GM23248 (cell line): ENCODE measurements at regions not wholly inside any gene's neighbourhood (a gene's known extent, or its start where the extent isn't known, plus 50 kb on each side); places are given as distances from the start of the nearest gene placed in this dataset.

Source experiments
- DNase-seq: peaks from one replicate; pipeline ENCODE4 v3.0.0-alpha.2; 2015
- H2AFZ ChIP-seq: fragments of 200-600 bp; sonication (generic); 2 replicates; pipeline ENCODE4 v1.6.1; 2016; ENCODE audit warnings: antibody characterized with exemption
- H3F3A ChIP-seq: fragments of 200-600 bp; sonication (generic); 2 replicates; pipeline ENCODE4 v1.6.1; 2016; ENCODE audit warnings: mild to moderate bottlenecking, antibody characterized with exemption, mixed run types; ENCODE audit not compliant: insufficient read depth
- H3K27ac ChIP-seq: fragments of 200-600 bp; sonication (generic); 2 replicates; pipeline ENCODE4 v1.5.1; 2016; ENCODE audit warnings: mild to moderate bottlenecking
- H3K27me3 ChIP-seq: fragments of 200-600 bp; sonication (generic); replicated peaks from 2 replicates; pipeline ENCODE4 v1.6.1; 2016; ENCODE audit warnings: mild to moderate bottlenecking; ENCODE audit not compliant: insufficient read depth
- H3K36me3 ChIP-seq: fragments of 200-600 bp; sonication (generic); 2 replicates; pipeline ENCODE4 v1.6.1; 2016; ENCODE audit warnings: low read depth, mild to moderate bottlenecking
- H3K4me1 ChIP-seq: fragments of 200-600 bp; sonication (generic); 2 replicates; pipeline ENCODE4 v1.6.1; 2016; ENCODE audit warnings: mild to moderate bottlenecking; ENCODE audit not compliant: insufficient read depth
- H3K4me2 ChIP-seq: fragments of 200-600 bp; sonication (generic); one replicate; pipeline ENCODE4 v1.6.1; 2016; ENCODE audit warnings: mild to moderate bottlenecking; ENCODE audit not compliant: unreplicated experiment
- H3K4me3 ChIP-seq: fragments of 200-600 bp; sonication (generic); 2 replicates; pipeline ENCODE4 v1.5.1; 2016; ENCODE audit warnings: mild to moderate bottlenecking
- H3K79me2 ChIP-seq: fragments of 200-600 bp; sonication (generic); 2 replicates; pipeline ENCODE4 v1.6.1; 2016; ENCODE audit warnings: mild to moderate bottlenecking; ENCODE audit not compliant: insufficient read depth
- H3K9ac ChIP-seq: fragments of 200-600 bp; sonication (generic); 2 replicates; pipeline ENCODE4 v1.6.1; 2016; ENCODE audit warnings: mild to moderate bottlenecking
- H3K9me2 ChIP-seq: fragments of 200-600 bp; sonication (generic); 2 replicates; pipeline ENCODE4 v1.6.1; 2016; ENCODE audit warnings: mixed run types, mild to moderate bottlenecking, moderate library complexity; ENCODE audit not compliant: insufficient read depth
- H3K9me3 ChIP-seq: fragments of 200-600 bp; sonication (generic); one replicate; pipeline ENCODE4 v1.6.1; 2017; ENCODE audit warnings: low read depth
- H4K20me1 ChIP-seq: fragments of 200-600 bp; sonication (generic); 2 replicates; pipeline ENCODE4 v1.6.0; 2016; ENCODE audit not compliant: insufficient read depth
- EZH2 ChIP-seq: fragments of 200-600 bp; sonication (generic); IDR thresholded peaks from 2 replicates; pipeline ENCODE4 v1.6.1; 2018; ENCODE audit warnings: antibody characterized with exemption, mild to moderate bottlenecking; ENCODE audit not compliant: insufficient read depth, poor library complexity, severe bottlenecking
- EZH2phosphoT487 ChIP-seq: fragments of 200-600 bp; sonication (generic); IDR thresholded peaks from 2 replicates; pipeline ENCODE4 v1.6.1; 2018; ENCODE audit warnings: antibody characterized with exemption, moderate library complexity, mild to moderate bottlenecking, low read depth; ENCODE audit not compliant: insufficient read depth
- WGBS, 2 experiments: methylation state at CpG; one replicate each; pipeline ENCODE4 v1.1.6; 2015 to 2017; ENCODE audit warnings: low lambda C conversion rate in 2 of 2, low coverage in 1 of 2; ENCODE audit errors: missing lambda C conversion rate in 2 of 2; 5-methylcytosine and 5-hydroxymethylcytosine counted together
- in situ Hi-C: fragments of 300-500 bp; cut with MboI; formaldehyde crosslinking; loops from 2 replicates; pipeline ENCODE4 v1.15.0; 2020

DNA sequence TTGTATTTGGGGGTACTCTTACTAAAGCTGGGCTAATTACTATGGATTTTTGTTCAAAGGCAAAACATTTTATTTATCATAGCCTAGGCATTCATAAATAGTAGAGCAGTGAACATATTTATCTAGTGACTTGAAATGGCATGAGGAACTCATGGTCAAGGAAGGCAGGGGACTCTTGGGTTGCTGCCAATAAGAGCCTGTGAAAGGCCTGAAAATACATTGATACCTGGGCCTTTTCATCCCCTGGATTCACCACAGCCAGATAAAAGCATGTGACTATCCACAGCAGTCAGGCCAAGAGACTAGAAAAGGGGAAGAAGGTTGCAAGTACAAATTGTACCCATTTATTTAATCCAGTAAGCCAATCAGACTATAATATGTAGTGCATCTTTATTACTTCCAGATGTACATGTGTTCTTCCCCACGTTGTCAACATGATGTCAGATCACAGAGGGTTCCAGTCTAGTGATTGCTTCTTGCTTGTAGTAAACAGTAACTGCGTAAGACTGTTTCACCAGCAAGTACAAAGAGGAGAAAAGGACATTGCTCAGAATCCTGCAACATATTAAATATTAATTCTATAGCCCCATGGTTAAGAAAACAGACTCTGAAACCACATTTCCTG lies 409.7 kb downstream of the NOVA1 start:
- DNase-seq = no peak
- in situ Hi-C loops = no loop called here

GRCh38 chr14:26180221-26180620 lies 417.6 kb downstream of the NOVA1 start:
- no peaks in the 10 kb centered on the region for H3K79me2 ChIP-seq
- H3K4me1 ChIP-seq = no peaks in the 10 kb centered on the region
- in situ Hi-C loops = no loop called here
- no peak overlapping the region for H3K27ac ChIP-seq
- no peak for DNase-seq
- no peak overlapping the region for H2AFZ ChIP-seq
- H3K9me3 ChIP-seq = no peaks in the 10 kb centered on the region
- no peaks in the 10 kb centered on the region for H3K36me3 ChIP-seq
- no peaks in the 10 kb centered on the region for H3F3A ChIP-seq
- H4K20me1 ChIP-seq = no peaks in the 10 kb centered on the region
- 42 to 59% methylated on average over 2 of the region's 2 CpGs for WGBS, 2 experiments
- peaks cover 21% of the 10 kb centered on the region; the same call in 1 of the 2 replicates for H3K27me3 ChIP-seq
- no peak overlapping the region for H3K4me2 ChIP-seq
- no peaks in the 10 kb centered on the region for H3K9me2 ChIP-seq
- no peak overlapping the region for H3K9ac ChIP-seq
- no peak for TF ChIP-seq EZH2
- no peak for TF ChIP-seq EZH2phosphoT487
- H3K4me3 ChIP-seq = no peak overlapping the region

More for the DNA sequence above, 409.7 kb downstream of the NOVA1 start:
- H3K9me3 ChIP-seq = no peaks in the 10 kb centered on the region
- H2AFZ ChIP-seq = no peak overlapping the region
- H4K20me1 ChIP-seq = no peaks in the 10 kb centered on the region
- 37 to 40% methylated on average over 2 of the region's 2 CpGs for WGBS, 2 experiments
- no peak overlapping the region for H3K9ac ChIP-seq
- no peak overlapping the region for H3K27ac ChIP-seq
- H3K4me1 ChIP-seq = peaks cover 13% of the 10 kb centered on the region
- H3K36me3 ChIP-seq = no peaks in the 10 kb centered on the region
- H3K4me3 ChIP-seq = no peak overlapping the region
- peaks cover 28% of the 10 kb centered on the region for H3K27me3 ChIP-seq
- H3K79me2 ChIP-seq = no peaks in the 10 kb centered on the region
- H3K4me2 ChIP-seq = no peak overlapping the region
- 0 out of 2 replicates have a peak, but pooled peaks cover 11% of the 10 kb centered on the region for H3F3A ChIP-seq
- no peaks in the 10 kb centered on the region for H3K9me2 ChIP-seq
- no peak for TF ChIP-seq EZH2phosphoT487
- no peak for TF ChIP-seq EZH2

DNA sequence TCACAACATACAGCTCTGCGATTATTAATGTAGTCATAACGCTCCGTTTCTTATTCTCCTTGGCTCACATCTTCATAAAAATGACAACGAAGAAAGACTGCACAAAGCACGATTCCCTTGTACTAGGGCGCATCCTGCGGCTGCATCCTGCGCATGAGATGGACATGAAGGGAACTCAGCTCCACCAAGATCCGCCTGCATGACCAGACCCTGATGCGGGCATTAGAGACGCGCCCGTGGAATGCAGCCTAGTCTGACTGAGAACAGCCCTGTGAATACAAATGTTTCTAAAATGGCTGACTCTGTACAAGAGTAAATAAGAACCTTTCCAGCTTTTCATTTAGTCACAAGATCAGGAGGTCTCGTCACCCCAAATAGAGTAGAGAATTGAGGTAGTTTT lies 422.2 kb downstream of the NOVA1 start:
- no peaks in the 10 kb centered on the region for H4K20me1 ChIP-seq
- peaks cover 15% of the 10 kb centered on the region; the same call in 1 of the 2 replicates for H3K27me3 ChIP-seq
- no peaks in the 10 kb centered on the region for H3F3A ChIP-seq
- TF ChIP-seq EZH2phosphoT487 = no peak
- no peak for TF ChIP-seq EZH2
- no peak overlapping the region for H3K27ac ChIP-seq
- WGBS, 2 experiments = 93 to 96% methylated on average over 14 of the region's 14 CpGs
- no peak overlapping the region for H2AFZ ChIP-seq
- in situ Hi-C loops = no loop called here
- no peaks in the 10 kb centered on the region for H3K9me2 ChIP-seq
- H3K9me3 ChIP-seq = no peaks in the 10 kb centered on the region
- no peak overlapping the region for H3K9ac ChIP-seq
- H3K4me3 ChIP-seq = no peak overlapping the region
- no peaks in the 10 kb centered on the region for H3K79me2 ChIP-seq
- H3K4me2 ChIP-seq = no peak overlapping the region
- no peaks in the 10 kb centered on the region for H3K4me1 ChIP-seq
- no peaks in the 10 kb centered on the region for H3K36me3 ChIP-seq
- no peak for DNase-seq

- no peak overlapping the region for H3K4me2 ChIP-seq
- H3K9me3 ChIP-seq = no peaks in the 10 kb centered on the region
- in situ Hi-C loops = no loop called here
- H3K4me3 ChIP-seq = no peak overlapping the region
- no peaks in the 10 kb centered on the region for H3K36me3 ChIP-seq
- peaks cover 19% of the 10 kb centered on the region; the same call in 1 of the 2 replicates for H3K27me3 ChIP-seq
- no peaks in the 10 kb centered on the region for H3K9me2 ChIP-seq
- no peak overlapping the region for H2AFZ ChIP-seq
- TF ChIP-seq EZH2phosphoT487 (no peak), EZH2 (no peak)
- 86 to 90% methylated on average over 2 of the region's 2 CpGs for WGBS, 2 experiments
- no peak overlapping the region for H3K9ac ChIP-seq
- no peak overlapping the region for H3K27ac ChIP-seq
- no peak for DNase-seq
- H3K79me2 ChIP-seq = no peaks in the 10 kb centered on the region
- no peaks in the 10 kb centered on the region for H3F3A ChIP-seq
- no peaks in the 10 kb centered on the region for H4K20me1 ChIP-seq
- H3K4me1 ChIP-seq = no peaks in the 10 kb centered on the region
Measured at GRCh38 chr14:26174395-26174794, 423.4 kb downstream of the NOVA1 start.
